ENCODE measurements at regions not wholly inside any gene's neighbourhood (a gene's known extent, or its start where the extent isn't known, plus 50 kb on each side); places are given as distances from the start of the nearest gene placed in this dataset.

DNA sequence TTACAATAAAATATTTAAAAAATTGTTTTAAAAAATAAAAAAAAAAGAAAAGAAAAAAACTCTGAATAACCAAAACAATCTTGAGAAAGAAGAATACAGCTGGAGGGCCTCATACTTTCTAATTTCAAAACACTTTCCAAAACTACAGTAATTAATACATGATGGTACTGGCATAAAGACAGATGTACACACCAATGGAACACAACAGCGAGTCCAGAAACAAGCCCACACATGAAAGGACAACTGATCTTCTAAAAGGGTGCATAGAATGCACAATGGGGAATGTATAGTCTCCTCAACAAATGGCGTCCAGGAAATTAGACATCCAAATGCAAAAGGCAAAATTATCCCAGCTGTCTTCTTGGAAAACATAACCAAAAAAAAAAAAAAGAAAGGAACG lies 99.6 kb downstream of the LURAP1L start:
- Histone ChIP-seq H3K27me3 (no peaks in the 10 kb centered on the region), H3K9me3 (no peaks in the 10 kb centered on the region), H3K4me1 (no peaks in the 10 kb centered on the region), H3K27ac (no peak overlapping the region), H3K36me3 (no peaks in the 10 kb centered on the region), H3K4me3 (no peak overlapping the region)
- DNase-seq = no peak
- intact Hi-C loops (cut with DNase I; ENCODE audit: low total_unique reads) = no loop called here
- TF ChIP-seq, protein P1, sequence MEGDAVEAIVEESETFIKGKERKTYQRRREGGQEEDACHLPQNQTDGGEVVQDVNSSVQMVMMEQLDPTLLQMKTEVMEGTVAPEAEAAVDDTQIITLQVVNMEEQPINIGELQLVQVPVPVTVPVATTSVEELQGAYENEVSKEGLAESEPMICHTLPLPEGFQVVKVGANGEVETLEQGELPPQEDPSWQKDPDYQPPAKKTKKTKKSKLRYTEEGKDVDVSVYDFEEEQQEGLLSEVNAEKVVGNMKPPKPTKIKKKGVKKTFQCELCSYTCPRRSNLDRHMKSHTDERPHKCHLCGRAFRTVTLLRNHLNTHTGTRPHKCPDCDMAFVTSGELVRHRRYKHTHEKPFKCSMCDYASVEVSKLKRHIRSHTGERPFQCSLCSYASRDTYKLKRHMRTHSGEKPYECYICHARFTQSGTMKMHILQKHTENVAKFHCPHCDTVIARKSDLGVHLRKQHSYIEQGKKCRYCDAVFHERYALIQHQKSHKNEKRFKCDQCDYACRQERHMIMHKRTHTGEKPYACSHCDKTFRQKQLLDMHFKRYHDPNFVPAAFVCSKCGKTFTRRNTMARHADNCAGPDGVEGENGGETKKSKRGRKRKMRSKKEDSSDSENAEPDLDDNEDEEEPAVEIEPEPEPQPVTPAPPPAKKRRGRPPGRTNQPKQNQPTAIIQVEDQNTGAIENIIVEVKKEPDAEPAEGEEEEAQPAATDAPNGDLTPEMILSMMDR (IDR thresholded peaks at IDR 0.05) = no peak
- TF ChIP-seq POLR2A (IDR thresholded peaks at IDR 0.05) = no peak

DNA sequence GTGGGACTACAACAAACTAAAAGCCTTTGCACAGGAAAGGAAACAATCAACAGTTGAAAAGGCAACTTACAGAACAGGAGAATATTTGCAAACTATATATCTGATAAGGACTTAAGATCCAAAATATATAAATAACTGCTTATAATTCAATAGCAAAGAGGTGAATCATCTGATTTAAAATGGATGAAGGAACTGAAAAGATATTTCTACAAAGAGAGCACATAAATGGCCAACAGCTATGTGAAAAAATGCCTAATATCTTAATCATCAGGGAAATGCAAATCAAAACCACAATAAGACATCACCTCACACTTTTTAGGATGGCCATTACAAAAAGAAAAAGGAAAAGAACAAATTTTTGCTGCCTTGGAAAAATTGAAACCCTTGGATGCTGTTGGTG lies 100.4 kb downstream of the LURAP1L start:
- TF ChIP-seq POLR2A (IDR thresholded peaks at IDR 0.05) = no peak
- TF ChIP-seq, protein P1 (IDR thresholded peaks at IDR 0.05) = no peak
- intact Hi-C loops (cut with DNase I; ENCODE audit: low total_unique reads) = no loop called here

DNA sequence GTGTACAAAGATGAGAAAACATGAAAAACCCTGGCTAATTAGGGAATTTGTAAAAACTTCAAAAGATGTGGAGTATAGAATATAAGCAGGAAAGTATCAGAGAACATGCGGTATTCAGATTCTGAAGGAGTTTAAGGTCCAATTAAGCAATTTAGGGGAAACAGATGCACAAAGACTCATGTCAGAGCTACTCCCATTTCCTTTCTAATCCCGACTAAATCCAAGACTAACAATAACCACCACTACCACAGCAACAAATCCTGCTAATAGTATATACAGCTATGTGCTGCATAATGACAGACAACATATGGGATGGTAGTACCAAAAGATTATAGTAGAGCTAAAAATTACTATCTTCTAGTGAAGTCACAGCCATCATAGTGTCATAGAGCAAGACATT lies 102.1 kb downstream of the LURAP1L start:
- TF ChIP-seq, protein P1 (IDR thresholded peaks at IDR 0.05) = no peak
- TF ChIP-seq POLR2A (IDR thresholded peaks at IDR 0.05) = no peak
- no peak for DNase-seq
- Histone ChIP-seq H3K27ac (no peak overlapping the region), H3K36me3 (no peaks in the 10 kb centered on the region), H3K27me3 (no peaks in the 10 kb centered on the region), H3K4me3 (no peak overlapping the region), H3K4me1 (no peaks in the 10 kb centered on the region), H3K9me3 (no peaks in the 10 kb centered on the region)
- intact Hi-C loops (cut with DNase I; ENCODE audit: low total_unique reads) = no loop called here

More for the DNA sequence above, 100.4 kb downstream of the LURAP1L start:
- Histone ChIP-seq H3K27me3 (no peaks in the 10 kb centered on the region), H3K4me3 (no peak overlapping the region), H3K4me1 (no peaks in the 10 kb centered on the region), H3K27ac (no peak overlapping the region), H3K36me3 (no peaks in the 10 kb centered on the region), H3K9me3 (no peaks in the 10 kb centered on the region)
- no peak for DNase-seq

DNA sequence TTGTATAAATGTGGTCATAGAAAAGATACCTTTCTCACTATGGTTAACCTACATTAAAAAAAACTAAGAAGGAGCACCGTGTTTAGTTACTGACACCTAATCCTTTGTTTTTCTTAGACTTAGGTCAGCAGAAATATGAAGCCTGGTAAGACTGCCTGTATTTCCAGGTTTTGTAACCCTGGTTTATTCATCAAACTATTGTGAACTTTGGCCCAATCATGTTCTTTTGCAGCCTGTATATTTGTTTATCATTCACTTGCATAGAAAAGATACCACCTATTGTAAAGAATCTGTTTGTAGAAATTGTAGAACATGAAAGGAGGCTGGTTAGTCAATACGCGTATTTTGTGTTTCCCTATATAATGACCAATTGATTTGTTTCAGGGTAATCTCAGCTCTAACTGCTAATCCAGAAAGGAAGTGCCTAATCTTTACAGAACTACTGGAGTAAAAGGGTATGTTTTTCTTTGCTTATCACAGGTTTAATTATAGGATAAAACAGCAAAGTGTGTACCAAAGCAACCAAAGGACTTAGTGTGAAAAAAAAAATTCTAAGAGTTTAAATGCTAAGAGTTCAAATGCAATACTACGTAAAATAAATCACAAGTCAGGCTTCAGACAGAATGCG lies 103.6 kb downstream of the LURAP1L start:
- Histone ChIP-seq H3K9me3 (no peaks in the 10 kb centered on the region), H3K36me3 (no peaks in the 10 kb centered on the region), H3K27me3 (no peaks in the 10 kb centered on the region), H3K4me1 (no peaks in the 10 kb centered on the region), H3K27ac (no peak overlapping the region), H3K4me3 (no peak overlapping the region)
- DNase-seq = no peak
- TF ChIP-seq, protein P1 (IDR thresholded peaks at IDR 0.05) = no peak
- no peak for TF ChIP-seq POLR2A (IDR thresholded peaks at IDR 0.05)
- intact Hi-C loops (cut with DNase I; ENCODE audit: low total_unique reads) = no loop called here

DNA sequence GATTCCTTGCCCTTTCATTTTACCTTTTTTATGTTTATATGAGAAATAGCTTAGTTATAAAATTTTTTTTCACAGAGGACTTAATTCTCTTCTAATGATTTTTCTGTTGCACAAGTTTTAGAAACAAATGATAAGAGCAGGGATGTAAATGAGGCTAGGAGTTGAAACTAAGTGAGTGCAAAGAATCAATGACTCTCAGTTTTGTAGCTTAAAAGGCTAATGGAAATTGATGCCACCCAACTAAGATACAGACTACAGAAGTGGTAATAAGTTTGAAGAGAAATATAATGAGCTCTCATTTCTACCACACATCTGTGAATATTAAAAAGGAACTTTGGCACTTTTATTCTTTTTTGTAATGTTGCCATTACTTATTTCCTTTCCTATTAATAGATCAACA lies 105.1 kb downstream of the LURAP1L start:
- no peaks in the 10 kb centered on the region for H3K27me3 ChIP-seq
- TF ChIP-seq POLR2A (IDR thresholded peaks at IDR 0.05) = no peak
- TF ChIP-seq, protein P1 (IDR thresholded peaks at IDR 0.05) = no peak
- H3K27ac ChIP-seq = no peak overlapping the region
- H3K36me3 ChIP-seq = no peaks in the 10 kb centered on the region
- intact Hi-C loops (cut with DNase I; ENCODE audit: low total_unique reads) = no loop called here
- DNase-seq = no peak
- no peak overlapping the region for H3K4me3 ChIP-seq
- H3K9me3 ChIP-seq = no peaks in the 10 kb centered on the region
- H3K4me1 ChIP-seq = no peaks in the 10 kb centered on the region

Data from uterus (tissue), 3 donors.